HG03442 (cell line): ENCODE measurements at regions not wholly inside any gene's neighbourhood (a gene's known extent, or its start where the extent isn't known, plus 50 kb on each side); places are given as distances from the start of the nearest gene placed in this dataset.
"Not testable (repeated sequence)": the region's sequence is repeated elsewhere in the genome, so short reads cannot be mapped to it uniquely, and the experiment has no call there.

Experiments
- ATAC-seq: cut with Tn5 transposase; IDR thresholded peaks from one replicate; pipeline ENCODE4 v1.9.1; 2021; ENCODE audit warnings: mild to moderate bottlenecking, moderate library complexity; ENCODE audit not compliant: unreplicated experiment

- no peak for ATAC-seq
These were observed 511.0 kb downstream of the SLCO4C1 start for GRCh38 chr5:101785090-101785489.

- ATAC-seq, result no peak
These were observed 512.7 kb downstream of the SLCO4C1 start for GRCh38 chr5:101783241-101784013.

GRCh38 chr5:101782352-101783103, 513.6 kb downstream of the SLCO4C1 start:
- no peak for ATAC-seq

- no peak for ATAC-seq
These were observed 545.0 kb downstream of the SLCO4C1 start for GRCh38 chr5:101751105-101751504.

- not testable (repeated sequence) for ATAC-seq
These were observed 553.1 kb downstream of the SLCO4C1 start for GRCh38 chr5:101743000-101743399.

- no peak for ATAC-seq
These were observed 567.2 kb downstream of the SLCO4C1 start for GRCh38 chr5:101728933-101729332.

GRCh38 chr5:101721543-101721942, 574.5 kb downstream of the SLCO4C1 start:
- ATAC-seq, result no peak

- ATAC-seq, result no peak
These were observed 576.1 kb downstream of the SLCO4C1 start for GRCh38 chr5:101720033-101720432.

GRCh38 chr5:101717721-101718120, 578.4 kb downstream of the SLCO4C1 start:
- ATAC-seq, result no peak

- ATAC-seq, result no peak
These were observed 579.1 kb downstream of the SLCO4C1 start for GRCh38 chr5:101716941-101717340.

GRCh38 chr5:101715790-101716189, 580.3 kb downstream of the SLCO4C1 start:
- ATAC-seq, result not testable (repeated sequence)

- ATAC-seq, result no peak
These were observed 606.8 kb downstream of the SLCO4C1 start for GRCh38 chr5:101689306-101689705.

GRCh38 chr5:101688156-101688555, 607.9 kb downstream of the SLCO4C1 start:
- ATAC-seq, result no peak

GRCh38 chr5:101687349-101687985, 608.6 kb downstream of the SLCO4C1 start:
- ATAC-seq, result no peak

GRCh38 chr5:101686536-101687157, 609.4 kb downstream of the SLCO4C1 start:
- no peak for ATAC-seq

- ATAC-seq, result no peak
These were observed 616.3 kb downstream of the SLCO4C1 start for GRCh38 chr5:101679816-101680215.

- peak; percentile 74 for ATAC-seq
These were observed 617.4 kb downstream of the SLCO4C1 start for GRCh38 chr5:101678481-101679193.

- no peak for ATAC-seq
These were observed 618.1 kb downstream of the SLCO4C1 start for GRCh38 chr5:101677961-101678360.

GRCh38 chr5:101676646-101677045, 619.4 kb downstream of the SLCO4C1 start:
- no peak for ATAC-seq

- no peak for ATAC-seq
These were observed 620.4 kb downstream of the SLCO4C1 start for GRCh38 chr5:101675510-101676219.
